ENCODE measurements at regions not wholly inside any gene's neighbourhood (a gene's known extent, or its start where the extent isn't known, plus 50 kb on each side); places are given as distances from the start of the nearest gene placed in this dataset.

- TF ChIP-seq EZH2 (IDR thresholded peaks at IDR 0.05; ENCODE audit: insufficient read depth, poor library complexity, severe bottlenecking): no peak
- no peak for TF ChIP-seq EZH2phosphoT487 (IDR thresholded peaks at IDR 0.05; ENCODE audit: insufficient read depth, low read depth)
These were observed 208.5 kb upstream of the TNC start for GRCh38 chr9:115326461-115326860.
